ENCODE measurements at regions not wholly inside any gene's neighbourhood (a gene's known extent, or its start where the extent isn't known, plus 50 kb on each side); places are given as distances from the start of the nearest gene placed in this dataset.
"Not testable (repeated sequence)": the region's sequence is repeated elsewhere in the genome, so short reads cannot be mapped to it uniquely, and the experiment has no call there.

- DNase-seq, result no peak
Observed at GRCh38 chr3:16708285-16708684, 103.1 kb upstream of the DAZL start.

- DNase-seq, result not testable (repeated sequence)
Observed at GRCh38 chr3:16711691-16712090, 106.5 kb upstream of the DAZL start.

- no peak for DNase-seq
Observed at GRCh38 chr3:16715281-16715680, 110.1 kb upstream of the DAZL start.

GRCh38 chr3:16719426-16719825 lies 114.2 kb upstream of the DAZL start:
- no peak for DNase-seq

- no peak for DNase-seq
Observed at GRCh38 chr3:16720367-16720940, 115.2 kb upstream of the DAZL start.

GRCh38 chr3:16721494-16721893 lies 116.3 kb upstream of the DAZL start:
- no peak for DNase-seq

GRCh38 chr3:16723978-16724377 lies 118.8 kb upstream of the DAZL start:
- DNase-seq, result no peak

GRCh38 chr3:16724487-16724886 lies 119.3 kb upstream of the DAZL start:
- no peak for DNase-seq

GRCh38 chr3:16725972-16726371 lies 120.7 kb upstream of the DAZL start:
- DNase-seq, result no peak

GRCh38 chr3:16728770-16729745 lies 123.8 kb upstream of the DAZL start:
- no peak for DNase-seq

- DNase-seq, result no peak
Observed at GRCh38 chr3:16738451-16738850, 133.2 kb upstream of the DAZL start.

- DNase-seq, result no peak
Observed at GRCh38 chr3:16739541-16740105, 134.4 kb upstream of the DAZL start.

GRCh38 chr3:16740515-16740914 lies 135.3 kb upstream of the DAZL start:
- DNase-seq, result no peak

GRCh38 chr3:16741103-16741758 lies 136.0 kb upstream of the DAZL start:
- no peak for DNase-seq

- no peak for DNase-seq
Observed at GRCh38 chr3:16741890-16742289, 136.7 kb upstream of the DAZL start.

- DNase-seq, result no peak
Observed at GRCh38 chr3:16743276-16743675, 138.1 kb upstream of the DAZL start.

- DNase-seq, result no peak
Observed at GRCh38 chr3:16759227-16759903, 125.4 kb upstream of the PLCL2 start.

GRCh38 chr3:16761571-16761970 lies 123.2 kb upstream of the PLCL2 start:
- DNase-seq, result no peak

GRCh38 chr3:16765661-16766060 lies 119.1 kb upstream of the PLCL2 start:
- DNase-seq, result no peak

GRCh38 chr3:16767006-16767405 lies 117.7 kb upstream of the PLCL2 start:
- DNase-seq, result no peak

GRCh38 chr3:16768014-16768413 lies 116.7 kb upstream of the PLCL2 start:
- no peak for DNase-seq

- DNase-seq, result no peak
Observed at GRCh38 chr3:16768956-16769355, 115.8 kb upstream of the PLCL2 start.

- DNase-seq, result no peak
Observed at GRCh38 chr3:16769525-16769924, 115.2 kb upstream of the PLCL2 start.

Measured in CD4-positive, alpha-beta T cell treated with Interleukin-21 for 1 hour (primary cell).